BLaER1 (cell line): ENCODE measurements at regions not wholly inside any gene's neighbourhood (a gene's known extent, or its start where the extent isn't known, plus 50 kb on each side); places are given as distances from the start of the nearest gene placed in this dataset.

Experiments
- H3K27ac ChIP-seq: shearing (Covaris generic); formaldehyde crosslinking; 2 replicates; pipeline ENCODE4 v1.8.1; 2022
- H3K27me3 ChIP-seq: shearing (Covaris generic); formaldehyde crosslinking; 2 replicates; pipeline ENCODE4 v1.8.1; 2022
- H3K36me3 ChIP-seq: shearing (Covaris generic); formaldehyde crosslinking; 2 replicates; pipeline ENCODE4 v1.8.1; 2022
- H3K4me1 ChIP-seq: shearing (Covaris generic); formaldehyde crosslinking; 2 replicates; pipeline ENCODE4 v1.8.1; 2022
- H3K4me2 ChIP-seq: shearing (Covaris generic); formaldehyde crosslinking; 2 replicates; pipeline ENCODE4 v1.8.1; 2022
- H3K4me3 ChIP-seq: shearing (Covaris generic); formaldehyde crosslinking; 2 replicates; pipeline ENCODE4 v1.8.1; 2022
- H3K9ac ChIP-seq: shearing (Covaris generic); formaldehyde crosslinking; 2 replicates; pipeline ENCODE4 v1.8.1; 2022
- H3K9me3 ChIP-seq: shearing (Covaris generic); formaldehyde crosslinking; 2 replicates; pipeline ENCODE4 v1.8.1; 2022
- H4K20me1 ChIP-seq: shearing (Covaris generic); formaldehyde crosslinking; 2 replicates; pipeline ENCODE4 v1.8.1; 2022
- Cebpa-rat ChIP-seq: shearing (Covaris generic); IDR thresholded peaks from 2 replicates; pipeline ENCODE4 v1.8.1; 2022

DNA sequence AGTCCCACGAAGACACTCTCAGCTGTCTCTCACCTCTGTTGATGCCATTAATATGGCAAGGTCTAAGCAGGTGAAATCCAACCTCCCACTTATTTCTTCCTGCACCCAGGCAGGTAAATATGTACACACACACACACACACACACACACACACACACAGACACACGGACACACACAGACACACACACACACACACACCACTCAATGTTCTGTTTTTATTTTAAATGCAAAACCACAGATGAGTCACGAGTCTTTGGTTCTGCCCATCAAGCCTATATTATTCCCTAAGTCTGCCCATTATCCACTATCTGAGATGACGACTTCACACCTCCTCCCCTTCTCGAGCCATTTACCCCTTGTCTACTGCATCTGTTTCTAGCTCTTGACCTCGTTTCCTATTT, 344.7 kb downstream of the CDH26 start:
- H3K4me3 ChIP-seq, result no peak overlapping the region
- H3K9ac ChIP-seq, result no peak overlapping the region
- no peaks in the 10 kb centered on the region for H4K20me1 ChIP-seq
- no peaks in the 10 kb centered on the region for H3K27me3 ChIP-seq
- TF ChIP-seq Cebpa-rat, result no peak
- peaks cover 11% of the 10 kb centered on the region; the same call in 1 of the 2 replicates for H3K4me1 ChIP-seq
- no peak overlapping the region for H3K27ac ChIP-seq
- peak overlapping the region; percentile 23; the same call in 1 of the 2 replicates for H3K4me2 ChIP-seq
- H3K36me3 ChIP-seq, result no peaks in the 10 kb centered on the region
- no peaks in the 10 kb centered on the region for H3K9me3 ChIP-seq

DNA sequence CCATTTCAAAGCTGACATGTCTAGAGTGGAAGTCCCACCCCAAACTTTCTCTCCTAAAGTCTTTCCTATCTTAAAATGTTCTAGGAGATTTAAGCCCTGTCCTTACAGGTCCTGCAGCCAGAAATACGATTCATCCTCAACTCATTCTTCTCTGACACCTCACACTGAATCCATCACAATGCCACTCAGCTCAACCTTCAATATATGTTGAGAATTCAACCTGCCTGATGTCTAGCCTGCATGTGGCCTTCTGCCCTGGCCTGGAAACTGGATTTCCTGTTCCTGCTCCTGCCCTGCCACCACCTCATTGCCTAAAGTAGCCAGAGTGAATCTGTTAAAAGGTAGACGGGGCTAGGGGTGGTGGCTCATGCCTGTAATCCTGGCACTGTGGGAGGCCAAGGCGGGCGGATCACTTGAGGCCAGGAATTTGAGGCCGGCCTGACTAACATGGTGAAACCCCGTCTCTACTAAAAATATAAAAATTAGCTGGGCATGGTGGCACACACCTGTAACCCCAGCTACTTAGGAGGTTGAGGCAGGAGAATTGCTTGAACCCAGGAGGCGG, 345.9 kb downstream of the CDH26 start:
- peaks cover 11% of the 10 kb centered on the region; the same call in 1 of the 2 replicates for H3K4me1 ChIP-seq
- H3K4me3 ChIP-seq, result no peak overlapping the region
- H3K9ac ChIP-seq, result no peak overlapping the region
- no peak overlapping the region for H3K4me2 ChIP-seq
- TF ChIP-seq Cebpa-rat, result no peak
- H3K27ac ChIP-seq, result no peak overlapping the region
- no peaks in the 10 kb centered on the region for H4K20me1 ChIP-seq
- no peaks in the 10 kb centered on the region for H3K36me3 ChIP-seq
- H3K9me3 ChIP-seq, result no peaks in the 10 kb centered on the region
- H3K27me3 ChIP-seq, result no peaks in the 10 kb centered on the region

DNA sequence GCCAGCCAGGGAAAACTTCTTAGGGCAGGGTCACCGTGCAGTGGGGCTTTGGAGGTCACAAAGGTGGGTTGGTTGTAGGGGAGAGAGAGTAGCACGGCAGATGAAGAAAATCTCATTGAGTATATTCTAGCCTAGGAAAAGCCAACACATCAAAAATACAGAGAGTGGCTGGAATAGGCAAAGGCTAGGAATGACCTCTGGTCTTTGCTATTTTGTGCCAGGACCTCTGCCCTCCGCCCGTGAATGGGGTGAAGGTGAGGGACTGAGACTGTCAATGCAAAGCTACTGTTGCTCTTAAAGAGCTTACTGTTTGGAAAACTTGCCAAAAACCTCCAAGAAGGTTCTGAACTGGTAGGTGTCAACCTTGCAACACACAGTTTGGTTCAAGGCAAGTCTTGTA, 346.7 kb downstream of the CDH26 start:
- no peak overlapping the region for H3K4me3 ChIP-seq
- H3K4me1 ChIP-seq, result peaks cover 11% of the 10 kb centered on the region; the same call in 1 of the 2 replicates
- TF ChIP-seq Cebpa-rat, result no peak
- H3K9ac ChIP-seq, result no peak overlapping the region
- H3K27me3 ChIP-seq, result no peaks in the 10 kb centered on the region
- H3K27ac ChIP-seq, result no peak overlapping the region
- no peaks in the 10 kb centered on the region for H4K20me1 ChIP-seq
- no peaks in the 10 kb centered on the region for H3K36me3 ChIP-seq
- no peaks in the 10 kb centered on the region for H3K9me3 ChIP-seq
- H3K4me2 ChIP-seq, result no peak overlapping the region

DNA sequence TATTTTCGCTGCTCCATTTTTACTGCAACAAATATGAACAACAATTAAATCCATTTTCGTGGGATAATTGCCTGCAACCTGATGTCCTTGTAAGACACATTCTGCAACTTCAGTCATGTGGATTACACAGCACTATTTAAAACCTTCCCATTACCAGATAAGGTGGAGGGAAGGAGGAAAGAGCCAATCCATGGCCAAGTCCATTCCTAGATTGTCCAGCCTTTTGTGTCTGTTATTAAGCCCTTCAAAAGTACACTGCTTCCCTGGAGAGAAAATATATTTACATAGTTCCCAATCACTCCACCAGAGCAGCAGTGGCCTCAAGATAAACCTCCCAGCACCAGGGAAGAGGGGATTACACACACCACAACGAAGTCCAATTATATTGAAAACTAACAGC, 347.9 kb downstream of the CDH26 start:
- Histone ChIP-seq H3K27me3 (no peaks in the 10 kb centered on the region), H4K20me1 (no peaks in the 10 kb centered on the region), H3K9ac (no peak overlapping the region), H3K4me2 (no peak overlapping the region), H3K36me3 (no peaks in the 10 kb centered on the region), H3K4me1 (peaks cover 11% of the 10 kb centered on the region; the same call in 1 of the 2 replicates), H3K4me3 (no peak overlapping the region), H3K27ac (no peak overlapping the region), H3K9me3 (no peaks in the 10 kb centered on the region)
- no peak for TF ChIP-seq Cebpa-rat

DNA sequence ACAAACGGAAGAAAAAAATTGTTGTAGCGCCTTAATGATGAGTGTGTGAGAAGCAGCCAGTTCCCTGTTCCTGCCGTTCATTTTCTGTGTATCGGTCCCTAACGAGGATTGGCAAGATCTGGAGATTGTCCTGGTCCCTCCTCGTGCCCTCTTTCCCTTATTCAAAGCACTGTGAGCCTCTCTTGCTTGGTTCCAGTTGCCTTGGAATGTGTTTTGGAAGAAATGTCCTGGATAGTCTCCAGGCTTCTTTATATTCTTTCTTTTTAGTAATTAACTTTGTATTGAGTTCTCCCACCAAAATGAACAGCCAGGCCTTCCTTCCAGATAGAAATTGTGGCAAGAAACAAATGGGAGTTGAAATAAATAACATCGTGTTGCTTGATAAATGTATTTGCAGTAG, 348.3 kb downstream of the CDH26 start:
- H3K27ac ChIP-seq, result no peak overlapping the region
- no peaks in the 10 kb centered on the region for H3K27me3 ChIP-seq
- H4K20me1 ChIP-seq, result no peaks in the 10 kb centered on the region
- no peak overlapping the region for H3K4me3 ChIP-seq
- H3K4me1 ChIP-seq, result peaks cover 11% of the 10 kb centered on the region; the same call in 1 of the 2 replicates
- no peak overlapping the region for H3K9ac ChIP-seq
- no peak overlapping the region for H3K4me2 ChIP-seq
- no peaks in the 10 kb centered on the region for H3K36me3 ChIP-seq
- no peaks in the 10 kb centered on the region for H3K9me3 ChIP-seq
- no peak for TF ChIP-seq Cebpa-rat

DNA sequence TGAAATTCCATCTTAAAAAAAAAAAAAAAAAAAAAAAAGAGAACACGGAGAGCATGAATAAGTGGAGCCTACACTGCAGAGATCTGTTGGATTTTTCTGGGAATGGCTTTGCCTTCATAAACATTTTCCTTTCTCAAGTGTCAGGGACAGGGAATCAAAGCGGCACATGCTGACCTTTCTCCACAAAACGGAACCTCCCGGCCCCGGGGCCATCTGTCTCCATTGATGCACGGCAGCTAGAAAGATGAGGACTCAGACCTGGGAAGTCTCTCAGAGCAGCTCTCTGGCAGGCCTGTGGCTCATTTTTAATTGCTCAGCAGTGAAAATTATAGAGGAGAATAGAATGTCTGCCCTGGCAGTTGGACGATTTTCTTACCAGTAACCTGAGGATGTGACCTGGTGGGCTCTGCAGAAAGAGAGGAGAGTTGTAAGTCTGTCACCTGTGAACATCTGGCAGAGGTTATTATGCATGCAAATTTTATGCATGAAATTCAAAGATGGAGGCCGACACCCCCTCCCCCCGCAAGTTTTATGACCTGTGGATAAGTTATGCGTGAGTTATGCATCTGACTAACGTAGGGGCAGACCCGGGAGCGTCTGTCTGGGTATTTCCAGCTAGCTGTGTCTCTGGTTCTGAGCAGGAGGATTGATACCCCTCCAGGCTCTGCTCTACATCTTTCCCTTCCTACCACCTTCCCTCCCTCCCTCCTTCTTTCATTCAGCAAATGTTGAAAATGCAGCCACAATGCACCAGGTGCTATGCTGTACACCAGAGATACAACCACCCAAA, 352.5 kb downstream of the CDH26 start:
- H3K27me3 ChIP-seq, result no peaks in the 10 kb centered on the region
- no peaks in the 10 kb centered on the region for H3K9me3 ChIP-seq
- no peaks in the 10 kb centered on the region for H3K4me1 ChIP-seq
- no peak overlapping the region for H3K4me3 ChIP-seq
- H3K27ac ChIP-seq, result no peak overlapping the region
- H4K20me1 ChIP-seq, result no peaks in the 10 kb centered on the region
- TF ChIP-seq Cebpa-rat, result no peak
- no peak overlapping the region for H3K4me2 ChIP-seq
- no peaks in the 10 kb centered on the region for H3K36me3 ChIP-seq
- H3K9ac ChIP-seq, result no peak overlapping the region

DNA sequence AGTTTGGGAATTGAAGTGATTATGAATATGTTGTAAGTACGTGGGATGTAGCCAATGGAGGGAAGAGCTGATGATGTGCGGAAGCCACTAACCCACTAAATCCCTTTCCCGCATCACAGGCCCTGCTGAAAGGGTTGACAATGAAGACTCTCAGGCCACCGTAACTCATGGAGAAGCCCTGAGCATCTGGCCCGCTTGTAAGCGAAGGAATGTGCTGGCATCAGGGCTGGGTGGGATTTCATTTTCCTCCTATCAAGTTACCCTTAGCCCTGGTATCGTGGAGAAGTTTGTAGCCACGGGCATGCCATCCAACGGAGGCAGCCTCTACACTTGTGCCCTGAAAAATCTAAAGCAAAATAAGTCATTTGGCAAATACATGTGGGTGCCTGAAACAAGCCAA, 355.0 kb downstream of the CDH26 start:
- TF ChIP-seq Cebpa-rat, result no peak
- Histone ChIP-seq H3K36me3 (no peaks in the 10 kb centered on the region), H3K4me1 (peaks cover 10% of the 10 kb centered on the region), H3K9me3 (no peaks in the 10 kb centered on the region), H3K27ac (no peak overlapping the region), H3K4me3 (no peak overlapping the region), H4K20me1 (no peaks in the 10 kb centered on the region), H3K9ac (no peak overlapping the region), H3K4me2 (no peak overlapping the region), H3K27me3 (no peaks in the 10 kb centered on the region)

DNA sequence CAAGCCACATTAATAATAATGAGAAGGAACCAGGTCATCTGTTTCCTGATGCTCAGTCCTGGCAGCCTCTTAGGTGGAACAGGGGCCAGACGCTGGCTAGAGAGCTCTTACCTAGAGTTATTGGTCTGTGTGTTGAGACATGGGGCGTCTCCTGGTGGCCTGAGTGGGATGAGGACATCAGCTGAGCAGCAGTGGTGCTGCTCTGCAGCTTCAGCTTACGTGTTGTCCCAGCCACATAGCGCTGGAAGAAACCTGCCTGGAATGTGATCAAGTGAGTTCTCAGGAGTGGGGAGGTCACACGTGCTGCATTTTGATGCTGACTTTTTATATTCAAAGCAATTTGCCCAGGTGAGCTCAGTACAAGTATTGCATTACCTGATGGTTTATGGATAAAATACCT, 355.4 kb downstream of the CDH26 start:
- Histone ChIP-seq H3K36me3 (no peaks in the 10 kb centered on the region), H4K20me1 (no peaks in the 10 kb centered on the region), H3K4me2 (no peak overlapping the region), H3K9me3 (no peaks in the 10 kb centered on the region), H3K27ac (no peak overlapping the region), H3K4me1 (peaks cover 11% of the 10 kb centered on the region), H3K27me3 (no peaks in the 10 kb centered on the region), H3K4me3 (no peak overlapping the region), H3K9ac (no peak overlapping the region)
- TF ChIP-seq Cebpa-rat, result no peak

DNA sequence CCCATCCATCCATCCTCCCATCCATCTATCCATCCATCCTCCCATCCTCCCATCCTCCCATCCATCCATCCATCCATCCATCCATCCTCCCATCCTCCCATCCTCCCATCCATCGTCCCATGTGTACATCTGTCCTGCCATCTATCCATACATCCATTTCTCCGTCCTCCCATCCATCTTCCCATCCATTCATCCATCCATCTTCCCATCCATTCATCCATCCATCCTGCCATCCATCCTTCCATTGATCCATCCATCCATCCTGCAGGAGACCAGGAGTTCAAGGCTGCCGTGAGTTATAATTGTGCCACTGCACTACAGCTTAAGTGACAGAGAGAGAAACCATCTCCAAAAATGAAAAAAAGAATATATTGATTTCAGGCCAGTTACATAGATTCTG, 356.5 kb downstream of the CDH26 start:
- no peak overlapping the region for H3K27ac ChIP-seq
- peaks cover 11% of the 10 kb centered on the region for H3K4me1 ChIP-seq
- no peaks in the 10 kb centered on the region for H3K36me3 ChIP-seq
- no peaks in the 10 kb centered on the region for H3K9me3 ChIP-seq
- no peak overlapping the region for H3K9ac ChIP-seq
- H4K20me1 ChIP-seq, result no peaks in the 10 kb centered on the region
- no peak for TF ChIP-seq Cebpa-rat
- no peak overlapping the region for H3K4me2 ChIP-seq
- no peak overlapping the region for H3K4me3 ChIP-seq
- no peaks in the 10 kb centered on the region for H3K27me3 ChIP-seq

DNA sequence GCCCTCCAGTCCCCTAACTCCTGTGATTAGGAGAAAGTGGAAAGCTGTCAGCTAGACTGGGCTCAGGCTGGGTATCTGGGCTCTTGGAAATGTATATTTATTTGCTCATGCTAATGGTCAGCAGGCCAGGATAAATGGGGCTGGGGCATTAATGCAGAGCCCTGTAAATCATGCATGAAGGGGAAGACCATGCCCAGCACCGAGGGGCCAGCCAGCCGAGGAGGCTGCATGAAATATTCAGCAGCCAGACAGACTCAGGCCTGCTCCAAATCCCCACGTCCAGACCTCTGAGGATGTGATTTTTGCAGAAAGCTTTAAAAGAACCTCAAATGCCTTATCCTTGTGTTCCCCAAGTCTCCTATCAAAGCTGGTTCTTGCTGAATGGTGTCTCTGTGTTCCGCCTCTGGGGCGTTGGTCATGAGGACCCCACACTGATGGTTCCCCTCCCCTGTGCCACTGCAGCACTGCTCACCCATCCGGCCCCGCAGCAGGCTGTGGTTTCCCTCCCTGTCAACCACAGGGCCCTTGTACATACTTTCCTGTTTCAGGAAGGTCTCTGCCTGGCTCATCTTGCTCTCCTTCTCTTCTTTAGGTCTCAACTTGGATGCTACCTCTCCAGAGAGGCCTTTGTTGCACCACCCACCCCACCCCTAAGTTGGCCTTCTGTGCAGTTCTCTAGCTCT, 358.4 kb downstream of the CDH26 start:
- Histone ChIP-seq H3K36me3 (no peaks in the 10 kb centered on the region), H3K9me3 (no peaks in the 10 kb centered on the region), H3K9ac (no peak overlapping the region), H3K4me1 (peaks cover 11% of the 10 kb centered on the region), H3K4me3 (no peak overlapping the region), H3K27me3 (no peaks in the 10 kb centered on the region), H3K4me2 (peak overlapping the region; percentile 3; the same call in 1 of the 2 replicates), H4K20me1 (no peaks in the 10 kb centered on the region), H3K27ac (no peak overlapping the region)
- TF ChIP-seq Cebpa-rat, result no peak
